GM12891 (cell line): ENCODE measurements at regions not wholly inside any gene's neighbourhood (a gene's known extent, or its start where the extent isn't known, plus 50 kb on each side); places are given as distances from the start of the nearest gene placed in this dataset.

Experiments used
- POLR2A ChIP-seq: IDR thresholded peaks from 2 replicates; pipeline ENCODE4 v1.6.1; 2011; ENCODE audit warnings: low read depth, low read length, control low read depth
- POLR2AphosphoS5 ChIP-seq: IDR thresholded peaks from 2 replicates; pipeline ENCODE4 v1.6.1; 2011; ENCODE audit warnings: low read depth, low read length, control low read depth
- TAF1 ChIP-seq: IDR thresholded peaks from 2 replicates; pipeline ENCODE4 v1.6.1; 2011; ENCODE audit warnings: low read depth, low read length, control low read depth

DNA sequence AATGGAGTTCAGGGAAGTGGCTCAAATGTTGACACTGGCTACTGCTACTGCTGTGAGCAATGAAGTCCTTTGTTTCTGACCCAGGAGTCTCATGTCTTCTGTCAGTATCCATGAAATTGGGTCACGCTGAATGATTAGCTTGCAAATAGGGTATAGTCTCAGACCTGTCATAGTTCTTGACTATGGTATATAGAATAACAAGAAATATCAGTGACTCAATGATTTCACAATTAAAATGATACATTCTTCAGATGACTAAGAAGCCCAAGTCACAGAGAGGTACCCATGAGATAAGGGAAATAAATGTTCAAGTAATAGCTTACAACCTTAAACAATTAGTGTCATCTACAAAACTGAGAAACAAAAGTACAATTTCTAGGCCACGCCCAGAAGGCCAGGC, 89.3 kb downstream of the LYZL2 start:
- TF ChIP-seq POLR2A: no peak
- TF ChIP-seq POLR2AphosphoS5: no peak
- no peak for TF ChIP-seq TAF1
